Neural cell (in vitro differentiated cells): ENCODE measurements at regions not wholly inside any gene's neighbourhood (a gene's known extent, or its start where the extent isn't known, plus 50 kb on each side); places are given as distances from the start of the nearest gene placed in this dataset.

ENCODE experiments used
- H2AFZ ChIP-seq: fragments of 200-600, 300-800 bp; sonication (generic), shearing (Covaris generic); 2 replicates; pipeline ENCODE4 v1.6.0; 2014; ENCODE audit warnings: low read depth, mild to moderate bottlenecking, antibody characterized with exemption, low read length, moderate library complexity
- H3F3A ChIP-seq: fragments of 200-600 bp; shearing (Covaris generic); 2 replicates; pipeline ENCODE4 v1.6.1; 2016; ENCODE audit warnings: mild to moderate bottlenecking, moderate library complexity, mixed read lengths, antibody characterized with exemption, low read length; ENCODE audit not compliant: insufficient read depth, poor library complexity, severe bottlenecking
- H3K27ac ChIP-seq: fragments of 200-600, 300-800 bp; sonication (generic), shearing (Covaris generic); 2 replicates; pipeline ENCODE4 v1.5.1; 2014; ENCODE audit warnings: mild to moderate bottlenecking, low read length, moderate library complexity
- H3K27me3 ChIP-seq: fragments of 300-800, 200-600 bp; sonication (generic), shearing (Covaris generic); 2 replicates; pipeline ENCODE4 v1.6.0; 2014; ENCODE audit warnings: mild to moderate bottlenecking, low read depth, low read length, moderate library complexity; ENCODE audit not compliant: insufficient read depth
- H3K36me3 ChIP-seq: fragments of 300-800, 200-600 bp; sonication (generic), shearing (Covaris generic); 2 replicates; pipeline ENCODE4 v1.5.1; 2014; ENCODE audit warnings: mild to moderate bottlenecking, antibody characterized with exemption, low read length, moderate library complexity; ENCODE audit not compliant: insufficient read depth
- H3K4me2 ChIP-seq: fragments of 300-800, 200-600 bp; sonication (generic), shearing (Covaris generic); 2 replicates; pipeline ENCODE4 v1.6.0; 2014; ENCODE audit warnings: mild to moderate bottlenecking, low read length
- H3K4me3 ChIP-seq: fragments of 300-800, 200-600 bp; sonication (generic), shearing (Covaris generic); 2 replicates; pipeline ENCODE4 v1.5.1; 2014; ENCODE audit warnings: mild to moderate bottlenecking, low read length, moderate library complexity
- H3K79me2 ChIP-seq: fragments of 200-600 bp; shearing (Covaris generic); replicated peaks from 2 replicates; pipeline ENCODE4 v1.6.0; 2014; ENCODE audit warnings: mild to moderate bottlenecking, low read length, moderate library complexity; ENCODE audit not compliant: insufficient read depth
- H3K9ac ChIP-seq: fragments of 300-800, 200-600 bp; sonication (generic), shearing (Covaris generic); 2 replicates; pipeline ENCODE4 v1.6.1; 2016; ENCODE audit warnings: mild to moderate bottlenecking, low read length, mixed read lengths
- H3K9me2 ChIP-seq: fragments of 200-600 bp; shearing (Covaris generic); 2 replicates; pipeline ENCODE4 v1.6.1; 2016; ENCODE audit warnings: mild to moderate bottlenecking, low read length, mixed read lengths; ENCODE audit not compliant: insufficient read depth
- H3K9me3 ChIP-seq: fragments of 200-600, 300-800 bp; sonication (generic), shearing (Covaris generic); 2 replicates; pipeline ENCODE4 v1.6.1; 2016; ENCODE audit warnings: mild to moderate bottlenecking, mixed run types, low read length, moderate library complexity, mixed read lengths
- H4K20me1 ChIP-seq: fragments of 200-600 bp; shearing (Covaris generic); 2 replicates; pipeline ENCODE4 v1.6.1; 2016; ENCODE audit warnings: mild to moderate bottlenecking, mixed run types; ENCODE audit not compliant: insufficient read depth
- EP300 ChIP-seq: fragments of 450-650 bp; conservative IDR thresholded peaks from 2 replicates; pipeline ENCODE4 v1.6.1; 2014; ENCODE audit warnings: antibody characterized with exemption, mild to moderate bottlenecking, moderate library complexity; ENCODE audit not compliant: poor library complexity, severe bottlenecking
- EZH2 ChIP-seq: fragments of 200-600, 300-800 bp; shearing (Covaris generic), sonication (generic); IDR thresholded peaks from 2 replicates; pipeline ENCODE4 v1.6.1; 2014; ENCODE audit warnings: antibody characterized with exemption, low read length, borderline replicate concordance, mild to moderate bottlenecking; ENCODE audit not compliant: insufficient read depth, poor library complexity, severe bottlenecking
- MXI1 ChIP-seq: fragments of 450-650 bp; conservative IDR thresholded peaks from 2 replicates; pipeline ENCODE4 v1.6.1; 2014; ENCODE audit warnings: antibody characterized with exemption, mild to moderate bottlenecking; ENCODE audit not compliant: poor library complexity, severe bottlenecking
- POLR2AphosphoS5 ChIP-seq: IDR thresholded peaks from 2 replicates; pipeline ENCODE4 v1.6.1; 2012
- REST ChIP-seq: IDR thresholded peaks from 2 replicates; pipeline ENCODE4 v1.6.1; 2012; ENCODE audit warnings: borderline replicate concordance
- SMC3 ChIP-seq: fragments of 450-650 bp; conservative IDR thresholded peaks from 2 replicates; pipeline ENCODE4 v1.6.1; 2014; ENCODE audit warnings: antibody characterized with exemption, mild to moderate bottlenecking, moderate library complexity; ENCODE audit not compliant: poor library complexity
- TAF1 ChIP-seq: IDR thresholded peaks from 2 replicates; pipeline ENCODE4 v1.6.1; 2012; ENCODE audit warnings: low read depth
- TF ChIP-seq, protein P1 (sequence below): fragments of 450-650 bp; IDR thresholded peaks from 2 replicates; pipeline ENCODE4 v1.5.1; 2014; ENCODE audit warnings: antibody characterized with exemption, mild to moderate bottlenecking, moderate library complexity; ENCODE audit not compliant: poor library complexity, severe bottlenecking

DNA sequence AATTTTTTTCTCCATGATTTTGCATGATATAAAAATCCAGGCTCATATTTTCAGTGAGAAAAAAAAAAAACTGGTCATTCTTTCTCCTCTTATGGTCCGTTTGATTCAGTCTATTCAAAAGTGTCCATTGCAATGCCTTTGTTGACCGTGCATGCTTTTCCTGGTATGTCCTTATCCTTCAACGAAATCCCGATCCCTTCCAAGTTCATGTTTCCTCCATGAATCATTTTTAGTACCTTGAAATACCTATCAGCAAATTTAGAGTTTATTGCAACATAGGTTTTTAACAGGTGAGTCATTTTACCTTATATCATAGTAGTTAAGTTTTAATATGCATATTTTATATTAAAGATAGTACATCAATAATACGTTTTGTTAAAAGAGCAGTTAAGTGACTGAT, 773.8 kb upstream of the CHD1 start:
- H3K9ac ChIP-seq: no peak overlapping the region
- H3K27me3 ChIP-seq: no peaks in the 10 kb centered on the region
- H3K4me3 ChIP-seq: no peak overlapping the region
- no peaks in the 10 kb centered on the region for H4K20me1 ChIP-seq
- H3F3A ChIP-seq: no peaks in the 10 kb centered on the region
- H3K36me3 ChIP-seq: no peaks in the 10 kb centered on the region
- no peak overlapping the region for H3K27ac ChIP-seq
- no peaks in the 10 kb centered on the region for H3K9me2 ChIP-seq
- no peak for TF ChIP-seq REST
- TF ChIP-seq, protein P1, sequence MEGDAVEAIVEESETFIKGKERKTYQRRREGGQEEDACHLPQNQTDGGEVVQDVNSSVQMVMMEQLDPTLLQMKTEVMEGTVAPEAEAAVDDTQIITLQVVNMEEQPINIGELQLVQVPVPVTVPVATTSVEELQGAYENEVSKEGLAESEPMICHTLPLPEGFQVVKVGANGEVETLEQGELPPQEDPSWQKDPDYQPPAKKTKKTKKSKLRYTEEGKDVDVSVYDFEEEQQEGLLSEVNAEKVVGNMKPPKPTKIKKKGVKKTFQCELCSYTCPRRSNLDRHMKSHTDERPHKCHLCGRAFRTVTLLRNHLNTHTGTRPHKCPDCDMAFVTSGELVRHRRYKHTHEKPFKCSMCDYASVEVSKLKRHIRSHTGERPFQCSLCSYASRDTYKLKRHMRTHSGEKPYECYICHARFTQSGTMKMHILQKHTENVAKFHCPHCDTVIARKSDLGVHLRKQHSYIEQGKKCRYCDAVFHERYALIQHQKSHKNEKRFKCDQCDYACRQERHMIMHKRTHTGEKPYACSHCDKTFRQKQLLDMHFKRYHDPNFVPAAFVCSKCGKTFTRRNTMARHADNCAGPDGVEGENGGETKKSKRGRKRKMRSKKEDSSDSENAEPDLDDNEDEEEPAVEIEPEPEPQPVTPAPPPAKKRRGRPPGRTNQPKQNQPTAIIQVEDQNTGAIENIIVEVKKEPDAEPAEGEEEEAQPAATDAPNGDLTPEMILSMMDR: no peak
- TF ChIP-seq SMC3: no peak
- TF ChIP-seq POLR2AphosphoS5: no peak
- no peaks in the 10 kb centered on the region for H3K79me2 ChIP-seq
- H3K9me3 ChIP-seq: no peaks in the 10 kb centered on the region
- H3K4me2 ChIP-seq: no peak overlapping the region
- no peak overlapping the region for H2AFZ ChIP-seq

DNA sequence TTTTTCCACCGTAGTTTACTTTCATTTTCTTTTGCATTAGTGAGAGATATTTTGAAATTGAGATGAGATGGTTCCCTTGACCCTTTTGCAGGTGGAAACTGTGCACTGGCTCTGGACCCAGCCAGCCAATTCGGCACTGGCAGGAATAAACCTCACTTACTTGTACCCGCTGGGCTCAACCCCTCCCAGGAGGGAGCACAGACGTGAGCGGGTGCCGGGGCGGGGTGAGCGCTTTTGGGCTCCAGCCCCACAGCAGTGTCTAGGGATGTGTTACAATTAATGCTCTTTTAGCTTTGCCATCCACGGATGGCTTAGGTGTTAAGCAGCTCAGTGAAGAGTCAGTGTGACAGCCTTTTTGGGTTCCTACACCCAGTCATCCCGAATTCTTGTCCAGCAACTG, 766.1 kb upstream of the CHD1 start:
- H3F3A ChIP-seq: no peaks in the 10 kb centered on the region
- H3K9me3 ChIP-seq: no peaks in the 10 kb centered on the region
- H3K27ac ChIP-seq: no peak overlapping the region
- no peak overlapping the region for H3K4me2 ChIP-seq
- no peaks in the 10 kb centered on the region for H4K20me1 ChIP-seq
- TF ChIP-seq, protein P1: no peak
- no peak for TF ChIP-seq TAF1
- no peak for TF ChIP-seq EZH2
- TF ChIP-seq EP300: no peak
- no peak for TF ChIP-seq MXI1
- no peak overlapping the region for H2AFZ ChIP-seq
- H3K9ac ChIP-seq: no peak overlapping the region
- H3K27me3 ChIP-seq: no peaks in the 10 kb centered on the region
- no peaks in the 10 kb centered on the region for H3K36me3 ChIP-seq
- H3K4me3 ChIP-seq: no peak overlapping the region
- H3K9me2 ChIP-seq: no peaks in the 10 kb centered on the region
- no peaks in the 10 kb centered on the region for H3K79me2 ChIP-seq
